GM12878 (cell line): ENCODE measurements at regions not wholly inside any gene's neighbourhood (a gene's known extent, or its start where the extent isn't known, plus 50 kb on each side); places are given as distances from the start of the nearest gene placed in this dataset.

Experiments
- CHD2 ChIP-seq: IDR thresholded peaks from 2 replicates; pipeline ENCODE4 v1.6.1; 2011; ENCODE audit warnings: low read depth, low read length, improper control_type of control experiment, borderline replicate concordance
- HDAC2 ChIP-seq: fragments of 200-600 bp; sonication (generic); IDR thresholded peaks from 2 replicates; pipeline ENCODE4 v1.6.1; 2017
- HDAC6 ChIP-seq: fragments of 200-600 bp; sonication (generic); IDR thresholded peaks from one replicate; pipeline ENCODE4 v1.8.0; 2017; ENCODE audit warnings: antibody characterized with exemption; ENCODE audit not compliant: unreplicated experiment
- JUND ChIP-seq: IDR thresholded peaks from 2 replicates; pipeline ENCODE4 v1.6.1; 2012; ENCODE audit warnings: low read depth, mild to moderate bottlenecking, low read length, improper control_type of control experiment, moderate library complexity
- LARP7 ChIP-seq: fragments of 450-650 bp; IDR thresholded peaks from 2 replicates; pipeline ENCODE4 v1.6.1; 2017; ENCODE audit warnings: mild to moderate bottlenecking
- MXI1 ChIP-seq: fragments of 150-350 bp; IDR thresholded peaks from 2 replicates; pipeline ENCODE4 v1.6.1; 2011; ENCODE audit warnings: low read depth, mild to moderate bottlenecking, inconsistent platforms, low read length, improper control_type of control experiment
- POLR2A ChIP-seq: IDR thresholded peaks from 2 replicates; pipeline ENCODE4 v1.6.1; 2011; ENCODE audit warnings: low read depth, mild to moderate bottlenecking, low read length
- SMC3 ChIP-seq: IDR thresholded peaks from 2 replicates; pipeline ENCODE4 v1.6.1; 2011; ENCODE audit warnings: low read length, improper control_type of control experiment, borderline replicate concordance
- SRF ChIP-seq, 2 experiments: IDR thresholded peaks; 2 replicates each; pipeline ENCODE4 v1.6.1; 2011; ENCODE audit warnings: low read depth in 2 of 2, low read length in 2 of 2, mild to moderate bottlenecking in 1 of 2, moderate library complexity in 1 of 2
- STAT3 ChIP-seq: IDR thresholded peaks from 2 replicates; pipeline ENCODE4 v1.6.1; 2011; ENCODE audit warnings: low read depth, low read length, improper control_type of control experiment
- TAF1 ChIP-seq: IDR thresholded peaks from 2 replicates; pipeline ENCODE4 v1.6.1; 2011; ENCODE audit warnings: mild to moderate bottlenecking, low read depth, low read length, borderline replicate concordance
- TF ChIP-seq, protein P1 (sequence below), 3 experiments: IDR thresholded peaks in 2 of 3; conservative IDR thresholded peaks in 1 of 3; 2 replicates each; pipeline ENCODE4 v1.5.1; 2011; ENCODE audit warnings: low read depth in 3 of 3, low read length in 3 of 3, mild to moderate bottlenecking in 3 of 3, control low read depth in 2 of 3, moderate library complexity in 2 of 3, inconsistent platforms in 1 of 3, mixed read lengths in 1 of 3; ENCODE audit not compliant: control insufficient read depth in 2 of 3, insufficient read depth in 1 of 3; ENCODE audit errors: extremely low read depth in 1 of 3
- TF ChIP-seq, protein P2 (sequence below): IDR thresholded peaks from 2 replicates; pipeline ENCODE4 v1.6.1; 2012; ENCODE audit warnings: low read depth, low read length, improper control_type of control experiment

DNA sequence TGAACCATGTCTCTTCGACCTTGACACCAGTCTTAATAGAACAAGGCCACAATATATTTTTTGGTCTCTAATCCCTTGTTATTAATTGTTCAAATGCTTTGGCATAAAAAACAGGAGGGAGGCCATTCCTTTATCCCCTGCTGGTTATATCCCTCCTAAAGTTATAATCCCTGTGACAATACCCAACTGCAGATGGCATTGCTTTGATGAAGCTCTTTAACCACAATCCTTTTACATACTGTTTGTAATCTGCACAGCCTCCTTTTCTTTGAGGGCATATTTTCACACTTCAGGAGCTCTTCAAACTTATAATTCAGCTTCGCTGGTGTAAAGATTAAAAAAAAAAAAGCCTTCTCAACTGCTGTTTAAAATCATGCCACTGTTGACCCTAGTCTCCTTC is 919.0 kb downstream of the EPHA3 start:
- TF ChIP-seq HDAC6 (no peak), JUND (no peak), STAT3 (no peak), POLR2A (no peak), MXI1 (no peak), CHD2 (no peak), TAF1 (no peak), SRF (IDR thresholded peaks at IDR 0.05; ENCODE audit: low read depth in 2 of 2, low read length in 2 of 2) (no peak), LARP7 (no peak), HDAC2 (no peak), SMC3 (no peak)
- TF ChIP-seq, protein P1, sequence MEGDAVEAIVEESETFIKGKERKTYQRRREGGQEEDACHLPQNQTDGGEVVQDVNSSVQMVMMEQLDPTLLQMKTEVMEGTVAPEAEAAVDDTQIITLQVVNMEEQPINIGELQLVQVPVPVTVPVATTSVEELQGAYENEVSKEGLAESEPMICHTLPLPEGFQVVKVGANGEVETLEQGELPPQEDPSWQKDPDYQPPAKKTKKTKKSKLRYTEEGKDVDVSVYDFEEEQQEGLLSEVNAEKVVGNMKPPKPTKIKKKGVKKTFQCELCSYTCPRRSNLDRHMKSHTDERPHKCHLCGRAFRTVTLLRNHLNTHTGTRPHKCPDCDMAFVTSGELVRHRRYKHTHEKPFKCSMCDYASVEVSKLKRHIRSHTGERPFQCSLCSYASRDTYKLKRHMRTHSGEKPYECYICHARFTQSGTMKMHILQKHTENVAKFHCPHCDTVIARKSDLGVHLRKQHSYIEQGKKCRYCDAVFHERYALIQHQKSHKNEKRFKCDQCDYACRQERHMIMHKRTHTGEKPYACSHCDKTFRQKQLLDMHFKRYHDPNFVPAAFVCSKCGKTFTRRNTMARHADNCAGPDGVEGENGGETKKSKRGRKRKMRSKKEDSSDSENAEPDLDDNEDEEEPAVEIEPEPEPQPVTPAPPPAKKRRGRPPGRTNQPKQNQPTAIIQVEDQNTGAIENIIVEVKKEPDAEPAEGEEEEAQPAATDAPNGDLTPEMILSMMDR (IDR thresholded peaks at IDR 0.05 in 2 of 3, conservative IDR thresholded peaks at IDR 0.05 in 1 of 3; ENCODE audit: control insufficient read depth in 2 of 3, extremely low read depth in 1 of 3, insufficient read depth in 1 of 3, low read depth in 3 of 3, low read length in 3 of 3), result no peak
- TF ChIP-seq, protein P2, sequence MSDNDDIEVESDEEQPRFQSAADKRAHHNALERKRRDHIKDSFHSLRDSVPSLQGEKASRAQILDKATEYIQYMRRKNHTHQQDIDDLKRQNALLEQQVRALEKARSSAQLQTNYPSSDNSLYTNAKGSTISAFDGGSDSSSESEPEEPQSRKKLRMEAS, result no peak
